HCT116 (cell line): ENCODE measurements at regions not wholly inside any gene's neighbourhood (a gene's known extent, or its start where the extent isn't known, plus 50 kb on each side); places are given as distances from the start of the nearest gene placed in this dataset.

ENCODE experiments used
- ATAC-seq: fragments of 200-7000 bp; cut with Tn5 transposase; 2 replicates; pipeline ENCODE4 v1.9.1; 2020; ENCODE audit warnings: mild to moderate bottlenecking, moderate library complexity
- BruUV-seq: library from RNA; stranded (reverse); fragments of 400-500 nt; replicated peaks from 2 replicates; lab custom pipeline; 2021; lab: Mats Ljungman, UMichigan
- CTCF ChIA-PET: fragments of 300-600 bp; sonication (Branson Sonifier 250); formaldehyde crosslinking; loops from one replicate; lab custom pipeline; 2021; ENCODE audit warnings: antibody characterized with exemption; lab: Charles Lee
- POLR2A ChIA-PET: fragments of 300-600, 350-600 bp; sonication (Branson Sonifier 250); formaldehyde crosslinking; loops from one replicate; lab custom pipeline; 2021; ENCODE audit warnings: antibody characterized with exemption; lab: Charles Lee
- RAD21 ChIA-PET, 2 experiments: fragments of 300-600 bp; sonication (Branson Sonifier 250); formaldehyde crosslinking; loops; one replicate each; lab custom pipeline; 2023; ENCODE audit warnings: low total read pairs in 2 of 2; ENCODE audit not compliant: uncharacterized antibody in 2 of 2, unreplicated experiment in 2 of 2, low non-redundant PET in 1 of 2; lab: Charles Lee
- DNase-seq: peaks from one replicate; pipeline ENCODE4 v3.0.0-alpha.2; 2010; ENCODE audit warnings: low read depth, low spot score
- H2AFZ ChIP-seq: fragments of 200-600 bp; shearing (Covaris generic), sonication (generic); 2 replicates; pipeline ENCODE4 v1.6.1; 2017; ENCODE audit warnings: low read depth, mixed run types, mixed read lengths, antibody characterized with exemption, low read length; ENCODE audit not compliant: poor library complexity, severe bottlenecking
- H3K27ac ChIP-seq: 2 replicates; pipeline ENCODE4 v1.5.1; 2012; ENCODE audit warnings: low read depth, low read length
- H3K27me3 ChIP-seq: fragments of 200-600 bp; sonication (generic); 2 replicates; pipeline ENCODE4 v1.6.1; 2016; ENCODE audit warnings: mixed run types, low read length, mixed read lengths; ENCODE audit not compliant: insufficient read depth
- H3K36me3 ChIP-seq, 2 experiments: fragments of 200-500 bp in 1 of 2; fragments of 200-600 bp in 1 of 2; sonication (Bioruptor generic) in 1 of 2; sonication (generic) in 1 of 2; 2 replicates each; pipeline versions ENCODE4 v1.5.1 to v1.6.1; 2014 to 2016; ENCODE audit warnings: low read length in 2 of 2, inconsistent platforms in 1 of 2, mixed read lengths in 1 of 2, mixed run types in 1 of 2; ENCODE audit not compliant: insufficient read depth in 2 of 2, control insufficient read depth in 1 of 2
- H3K4me1 ChIP-seq, 2 experiments: fragments of 200-600 bp in 1 of 2; sonication (generic) in 1 of 2; 2 replicates each; pipeline versions ENCODE4 v1.5.1 to v1.6.1; 2012 to 2017; ENCODE audit warnings: low read length in 2 of 2, inconsistent platforms in 1 of 2, mild to moderate bottlenecking in 1 of 2, mixed read lengths in 1 of 2, mixed run types in 1 of 2, moderate library complexity in 1 of 2; ENCODE audit not compliant: insufficient read depth in 2 of 2, control insufficient read depth in 1 of 2
- H3K4me2 ChIP-seq: fragments of 200-600 bp; sonication (generic); 2 replicates; pipeline ENCODE4 v1.6.1; 2017; ENCODE audit warnings: mixed run types, low read length, mixed read lengths
- H3K4me3 ChIP-seq, 2 experiments: fragments of 200-600 bp in 1 of 2; sonication (generic) in 1 of 2; replicated peaks in 1 of 2; 2 replicates each; pipeline ENCODE4 v1.5.1; 2011 to 2016; ENCODE audit warnings: low read length in 2 of 2, control low read depth in 1 of 2, low read depth in 1 of 2, mild to moderate bottlenecking in 1 of 2, mixed read lengths in 1 of 2, mixed run types in 1 of 2
- H3K79me2 ChIP-seq: fragments of 200-600 bp; sonication (generic); 2 replicates; pipeline ENCODE4 v1.6.1; 2017; ENCODE audit warnings: mild to moderate bottlenecking, mixed run types, low read length, moderate library complexity, mixed read lengths; ENCODE audit not compliant: insufficient read depth
- H3K9ac ChIP-seq: fragments of 200-600 bp; sonication (generic); 2 replicates; pipeline ENCODE4 v1.6.1; 2016; ENCODE audit warnings: low read length, mixed read lengths
- H3K9me2 ChIP-seq: fragments of 200-600 bp; sonication (generic), shearing (Covaris generic); 2 replicates; pipeline ENCODE4 v1.6.1; 2017; ENCODE audit warnings: mixed run types, mild to moderate bottlenecking, moderate library complexity; ENCODE audit not compliant: insufficient read depth
- H3K9me3 ChIP-seq, 2 experiments: fragments of 200-500 bp in 1 of 2; fragments of 200-600 bp in 1 of 2; sonication (Bioruptor generic) in 1 of 2; sonication (generic) in 1 of 2; 2 replicates each; pipeline ENCODE4 v1.6.1; 2014 to 2017; ENCODE audit warnings: low read length in 2 of 2, mixed read lengths in 2 of 2, inconsistent platforms in 1 of 2, low read depth in 1 of 2, mild to moderate bottlenecking in 1 of 2, mixed run types in 1 of 2, moderate library complexity in 1 of 2; ENCODE audit not compliant: control insufficient read depth in 1 of 2, insufficient read depth in 1 of 2
- H4K20me1 ChIP-seq: fragments of 200-600 bp; sonication (generic), shearing (Covaris generic); 2 replicates; pipeline ENCODE4 v1.6.1; 2017; ENCODE audit warnings: mixed run types, mild to moderate bottlenecking, moderate library complexity; ENCODE audit not compliant: insufficient read depth
- EGR1 ChIP-seq: IDR thresholded peaks from 2 replicates; pipeline ENCODE4 v1.6.1; 2012; ENCODE audit warnings: low read depth
- ELF1 ChIP-seq: IDR thresholded peaks from 2 replicates; pipeline ENCODE4 v1.6.1; 2012; ENCODE audit warnings: low read depth, borderline replicate concordance
- EZH2 ChIP-seq: fragments of 200-600 bp; sonication (generic); IDR thresholded peaks from 2 replicates; pipeline ENCODE4 v1.6.1; 2017; ENCODE audit warnings: antibody characterized with exemption, mixed run types
- EZH2phosphoT487 ChIP-seq: fragments of 200-600 bp; IDR thresholded peaks from 2 replicates; pipeline ENCODE4 v1.6.1; 2018; ENCODE audit warnings: antibody characterized with exemption, borderline replicate concordance
- SIN3A ChIP-seq: IDR thresholded peaks from 2 replicates; pipeline ENCODE4 v1.6.1; 2012; ENCODE audit warnings: low read depth
- SP1 ChIP-seq: IDR thresholded peaks from 2 replicates; pipeline ENCODE4 v1.6.1; 2012; ENCODE audit warnings: low read depth
- intact Hi-C: fragments of 100-400 bp; cut with micrococcal nuclease; formaldehyde crosslinking; loops from 2 replicates; pipeline ENCODE4 v1.10.0; 2022
- TF ChIP-seq, protein P1 (sequence below): IDR thresholded peaks from 2 replicates; pipeline ENCODE4 v1.6.1; 2012
- TF ChIP-seq, protein P2 (sequence below): IDR thresholded peaks from 2 replicates; pipeline ENCODE4 v1.6.1; 2011; ENCODE audit warnings: mild to moderate bottlenecking, low read length, moderate library complexity; ENCODE audit not compliant: insufficient replicate concordance; ENCODE audit errors: extremely low read depth
- TF ChIP-seq, protein P3 (sequence below), 3 experiments: fragments of 200-600 bp in 1 of 3; sonication (generic) in 1 of 3; IDR thresholded peaks in 2 of 3; conservative IDR thresholded peaks in 1 of 3; 2 replicates each; pipeline ENCODE4 v1.5.1; 2012 to 2017; ENCODE audit warnings: low read depth in 2 of 3, low read length in 2 of 3, antibody characterized with exemption in 1 of 3, borderline replicate concordance in 1 of 3, control low read depth in 1 of 3, mild to moderate bottlenecking in 1 of 3, mixed read lengths in 1 of 3, mixed run types in 1 of 3, moderate library complexity in 1 of 3; ENCODE audit not compliant: insufficient read depth in 1 of 3

DNA sequence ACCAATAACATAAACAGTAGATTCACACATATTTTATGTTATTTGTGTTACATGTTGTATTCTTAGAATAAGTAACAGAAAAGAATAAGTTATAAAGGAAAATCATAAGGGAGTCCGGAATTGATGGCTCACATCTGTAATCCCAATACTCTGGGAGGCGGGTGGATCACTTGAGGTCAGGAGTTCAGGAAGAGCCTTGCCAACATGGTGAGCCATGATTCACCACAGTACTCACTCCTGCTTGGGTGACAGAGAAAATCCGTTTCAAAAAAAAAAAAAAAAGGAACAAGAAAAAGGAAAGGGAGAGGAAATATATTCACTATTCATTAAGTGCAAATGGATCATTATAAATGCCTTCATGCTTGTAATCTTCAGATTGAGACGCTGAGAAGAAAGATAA lies 533.3 kb upstream of the CDH9 start:
- Histone ChIP-seq H2AFZ (no peak overlapping the region), H3K27ac (no peak overlapping the region), H3K79me2 (no peaks in the 10 kb centered on the region), H3K9ac (no peak overlapping the region), H3K36me3 (no peaks in the 10 kb centered on the region), H3K4me3 (no peak overlapping the region), H3K9me3 (peaks cover 0 to 4% of the 10 kb centered on the region in 2 experiments; a peak in 1 of 4 replicates), H3K9me2 (no peaks in the 10 kb centered on the region), H3K4me2 (no peak overlapping the region), H4K20me1 (no peaks in the 10 kb centered on the region), H3K4me1 (no peaks in the 10 kb centered on the region), H3K27me3 (no peaks in the 10 kb centered on the region)
- ChIA-PET CTCF (no interaction called here), RAD21 (no interaction called here), POLR2A (no interaction called here)
- TF ChIP-seq, protein P1, sequence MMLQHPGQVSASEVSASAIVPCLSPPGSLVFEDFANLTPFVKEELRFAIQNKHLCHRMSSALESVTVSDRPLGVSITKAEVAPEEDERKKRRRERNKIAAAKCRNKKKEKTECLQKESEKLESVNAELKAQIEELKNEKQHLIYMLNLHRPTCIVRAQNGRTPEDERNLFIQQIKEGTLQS = no peak
- TF ChIP-seq EGR1 = no peak
- no peak for TF ChIP-seq EZH2
- no peak for TF ChIP-seq ELF1
- TF ChIP-seq SIN3A = no peak
- TF ChIP-seq, protein P2, sequence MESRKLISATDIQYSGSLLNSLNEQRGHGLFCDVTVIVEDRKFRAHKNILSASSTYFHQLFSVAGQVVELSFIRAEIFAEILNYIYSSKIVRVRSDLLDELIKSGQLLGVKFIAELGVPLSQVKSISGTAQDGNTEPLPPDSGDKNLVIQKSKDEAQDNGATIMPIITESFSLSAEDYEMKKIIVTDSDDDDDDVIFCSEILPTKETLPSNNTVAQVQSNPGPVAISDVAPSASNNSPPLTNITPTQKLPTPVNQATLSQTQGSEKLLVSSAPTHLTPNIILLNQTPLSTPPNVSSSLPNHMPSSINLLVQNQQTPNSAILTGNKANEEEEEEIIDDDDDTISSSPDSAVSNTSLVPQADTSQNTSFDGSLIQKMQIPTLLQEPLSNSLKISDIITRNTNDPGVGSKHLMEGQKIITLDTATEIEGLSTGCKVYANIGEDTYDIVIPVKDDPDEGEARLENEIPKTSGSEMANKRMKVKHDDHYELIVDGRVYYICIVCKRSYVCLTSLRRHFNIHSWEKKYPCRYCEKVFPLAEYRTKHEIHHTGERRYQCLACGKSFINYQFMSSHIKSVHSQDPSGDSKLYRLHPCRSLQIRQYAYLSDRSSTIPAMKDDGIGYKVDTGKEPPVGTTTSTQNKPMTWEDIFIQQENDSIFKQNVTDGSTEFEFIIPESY = no peak
- no peak for TF ChIP-seq SP1
- TF ChIP-seq EZH2phosphoT487 = no peak
- TF ChIP-seq, protein P3, sequence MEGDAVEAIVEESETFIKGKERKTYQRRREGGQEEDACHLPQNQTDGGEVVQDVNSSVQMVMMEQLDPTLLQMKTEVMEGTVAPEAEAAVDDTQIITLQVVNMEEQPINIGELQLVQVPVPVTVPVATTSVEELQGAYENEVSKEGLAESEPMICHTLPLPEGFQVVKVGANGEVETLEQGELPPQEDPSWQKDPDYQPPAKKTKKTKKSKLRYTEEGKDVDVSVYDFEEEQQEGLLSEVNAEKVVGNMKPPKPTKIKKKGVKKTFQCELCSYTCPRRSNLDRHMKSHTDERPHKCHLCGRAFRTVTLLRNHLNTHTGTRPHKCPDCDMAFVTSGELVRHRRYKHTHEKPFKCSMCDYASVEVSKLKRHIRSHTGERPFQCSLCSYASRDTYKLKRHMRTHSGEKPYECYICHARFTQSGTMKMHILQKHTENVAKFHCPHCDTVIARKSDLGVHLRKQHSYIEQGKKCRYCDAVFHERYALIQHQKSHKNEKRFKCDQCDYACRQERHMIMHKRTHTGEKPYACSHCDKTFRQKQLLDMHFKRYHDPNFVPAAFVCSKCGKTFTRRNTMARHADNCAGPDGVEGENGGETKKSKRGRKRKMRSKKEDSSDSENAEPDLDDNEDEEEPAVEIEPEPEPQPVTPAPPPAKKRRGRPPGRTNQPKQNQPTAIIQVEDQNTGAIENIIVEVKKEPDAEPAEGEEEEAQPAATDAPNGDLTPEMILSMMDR (IDR thresholded peaks at IDR 0.05 in 2 of 3, conservative IDR thresholded peaks at IDR 0.05 in 1 of 3; ENCODE audit: borderline replicate concordance in 1 of 3, insufficient read depth in 1 of 3, low read depth in 2 of 3, low read length in 2 of 3) = no peak
- DNase-seq (no peak), ATAC-seq (no peak)
- intact Hi-C loops = no loop called here
- BruUV-seq = no TSS peak
